Activated CD8-positive, alpha-beta T cell treated with anti-CD3 and anti-CD28 coated beads for 36 hours (primary cell): ENCODE measurements at regions not wholly inside any gene's neighbourhood (a gene's known extent, or its start where the extent isn't known, plus 50 kb on each side); places are given as distances from the start of the nearest gene placed in this dataset.

Source experiments
- ATAC-seq: fragments of 200-7000 bp; cut with Tn5 transposase; one replicate; pipeline ENCODE4 v1.10.0; 2021; ENCODE audit warnings: mild to moderate bottlenecking, moderate library complexity
- CTCF ChIA-PET: fragments of 350-600 bp; sonication (Branson Sonifier 250); formaldehyde crosslinking; loops from one replicate; lab custom pipeline; 2021; ENCODE audit warnings: antibody characterized with exemption; lab: Charles Lee
- POLR2A ChIA-PET: fragments of 350-600 bp; sonication (Branson Sonifier 250); formaldehyde crosslinking; loops from one replicate; lab custom pipeline; 2021; ENCODE audit warnings: antibody characterized with exemption; lab: Charles Lee
- DNase-seq: peaks from one replicate; pipeline ENCODE4 v3.0.0-alpha.2; 2020
- H3K27ac Mint-ChIP-seq: one replicate; pipeline ENCODE4 v1.8.0; 2021; ENCODE audit warnings: mild to moderate bottlenecking, mixed read lengths
- H3K27me3 Mint-ChIP-seq: one replicate; pipeline ENCODE4 v1.8.0; 2021; ENCODE audit warnings: mixed read lengths
- H3K36me3 Mint-ChIP-seq: one replicate; pipeline ENCODE4 v1.8.0; 2021; ENCODE audit warnings: low read depth, mixed read lengths
- H3K4me1 Mint-ChIP-seq: one replicate; pipeline ENCODE4 v1.8.0; 2021; ENCODE audit warnings: low read depth, mixed read lengths
- H3K4me3 Mint-ChIP-seq: one replicate; pipeline ENCODE4 v1.8.0; 2021; ENCODE audit warnings: mild to moderate bottlenecking, moderate library complexity, mixed read lengths
- H3K9me3 Mint-ChIP-seq: one replicate; pipeline ENCODE4 v1.8.0; 2021; ENCODE audit warnings: mixed read lengths
- intact Hi-C: fragments of 100-400 bp; cut with micrococcal nuclease; formaldehyde crosslinking; loops from one replicate; pipeline ENCODE4 v1.10.0; 2022
- TF ChIP-seq, protein P1 (sequence below): fragments of 200-600 bp; IDR thresholded peaks from one replicate; pipeline ENCODE4 v1.8.0; 2022; ENCODE audit warnings: antibody characterized with exemption, mild to moderate bottlenecking

DNA sequence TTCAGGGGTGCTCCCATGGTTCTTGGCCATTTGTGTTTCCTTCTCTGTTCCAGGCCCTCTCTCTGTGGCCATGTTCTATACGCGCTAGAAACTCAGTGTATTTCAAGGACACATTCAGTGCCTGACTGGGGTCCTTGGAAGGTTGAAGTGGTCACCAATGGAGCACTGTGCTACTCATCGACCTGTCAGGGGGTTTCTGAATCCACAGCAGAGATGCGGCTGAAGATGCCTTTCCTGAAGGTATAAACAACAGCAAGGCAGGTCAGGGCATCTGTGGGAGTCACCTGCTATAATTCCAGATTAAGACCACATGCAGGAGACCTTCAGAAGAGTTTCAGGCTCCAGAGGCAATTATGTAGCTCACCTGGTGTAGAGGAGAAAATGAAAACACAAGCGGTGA, 86.8 kb upstream of the MGMT start:
- TF ChIP-seq, protein P1, sequence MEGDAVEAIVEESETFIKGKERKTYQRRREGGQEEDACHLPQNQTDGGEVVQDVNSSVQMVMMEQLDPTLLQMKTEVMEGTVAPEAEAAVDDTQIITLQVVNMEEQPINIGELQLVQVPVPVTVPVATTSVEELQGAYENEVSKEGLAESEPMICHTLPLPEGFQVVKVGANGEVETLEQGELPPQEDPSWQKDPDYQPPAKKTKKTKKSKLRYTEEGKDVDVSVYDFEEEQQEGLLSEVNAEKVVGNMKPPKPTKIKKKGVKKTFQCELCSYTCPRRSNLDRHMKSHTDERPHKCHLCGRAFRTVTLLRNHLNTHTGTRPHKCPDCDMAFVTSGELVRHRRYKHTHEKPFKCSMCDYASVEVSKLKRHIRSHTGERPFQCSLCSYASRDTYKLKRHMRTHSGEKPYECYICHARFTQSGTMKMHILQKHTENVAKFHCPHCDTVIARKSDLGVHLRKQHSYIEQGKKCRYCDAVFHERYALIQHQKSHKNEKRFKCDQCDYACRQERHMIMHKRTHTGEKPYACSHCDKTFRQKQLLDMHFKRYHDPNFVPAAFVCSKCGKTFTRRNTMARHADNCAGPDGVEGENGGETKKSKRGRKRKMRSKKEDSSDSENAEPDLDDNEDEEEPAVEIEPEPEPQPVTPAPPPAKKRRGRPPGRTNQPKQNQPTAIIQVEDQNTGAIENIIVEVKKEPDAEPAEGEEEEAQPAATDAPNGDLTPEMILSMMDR = no peak
- ChIA-PET CTCF (no interaction called here), POLR2A (no interaction called here)
- no peaks in the 10 kb centered on the region for H3K36me3 Mint-ChIP-seq
- no peak for ATAC-seq
- no peaks in the 10 kb centered on the region for H3K9me3 Mint-ChIP-seq
- intact Hi-C loops = no loop called here
- H3K27me3 Mint-ChIP-seq = peaks cover 4% of the 10 kb centered on the region
- no peaks in the 10 kb centered on the region for H3K4me1 Mint-ChIP-seq
- no peak overlapping the region for H3K27ac Mint-ChIP-seq
- no peak for DNase-seq
- H3K4me3 Mint-ChIP-seq = no peak overlapping the region

DNA sequence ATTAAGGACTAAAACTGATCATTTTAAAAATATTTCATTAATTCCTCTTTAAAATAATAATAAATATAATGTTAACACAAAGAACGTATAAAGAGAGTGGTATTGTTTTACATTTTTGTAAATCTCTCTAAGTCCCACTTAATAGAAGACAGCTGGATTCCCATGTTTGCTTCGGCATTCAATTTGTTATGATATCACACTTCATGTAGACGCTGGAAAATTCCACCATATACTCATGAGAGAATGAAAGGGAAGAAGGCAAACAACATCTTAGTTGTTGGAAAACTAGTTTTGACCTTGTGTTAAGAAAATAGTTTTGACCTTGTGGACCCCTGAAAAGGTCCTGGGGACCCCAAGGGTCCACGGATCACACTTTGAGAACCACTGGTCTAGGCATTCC, 85.3 kb upstream of the MGMT start:
- Mint-ChIP-seq H3K4me1 (no peaks in the 10 kb centered on the region), H3K9me3 (no peaks in the 10 kb centered on the region), H3K4me3 (no peak overlapping the region), H3K27ac (no peak overlapping the region), H3K36me3 (no peaks in the 10 kb centered on the region), H3K27me3 (peaks cover 4% of the 10 kb centered on the region)
- ChIA-PET POLR2A (no interaction called here), CTCF (no interaction called here)
- no peak for DNase-seq
- TF ChIP-seq, protein P1 = no peak
- intact Hi-C loops = no loop called here
- no peak for ATAC-seq

DNA sequence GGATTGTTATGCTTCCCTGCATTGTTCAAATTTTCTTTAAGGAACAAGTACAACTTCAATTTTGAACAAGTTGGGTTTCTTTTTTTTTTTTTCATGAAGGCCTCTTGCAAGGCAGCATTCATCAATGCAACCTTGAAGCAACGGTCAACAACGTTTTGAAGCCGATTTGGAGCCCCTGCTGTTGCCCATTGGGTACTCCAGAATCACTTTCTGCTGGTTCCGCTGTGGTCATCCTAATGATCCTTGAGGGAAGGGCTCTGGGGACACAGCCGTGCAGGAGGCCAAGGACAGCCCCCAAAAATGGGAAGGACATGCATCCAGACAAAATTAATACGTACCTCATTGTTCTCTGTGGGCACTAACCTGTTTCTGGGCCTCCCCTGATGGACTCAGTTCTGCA, 84.6 kb upstream of the MGMT start:
- no peak for DNase-seq
- H3K27ac Mint-ChIP-seq = no peak overlapping the region
- H3K36me3 Mint-ChIP-seq = no peaks in the 10 kb centered on the region
- no peak for ATAC-seq
- no peaks in the 10 kb centered on the region for H3K4me1 Mint-ChIP-seq
- TF ChIP-seq, protein P1 = no peak
- H3K27me3 Mint-ChIP-seq = peaks cover 4% of the 10 kb centered on the region
- no peak overlapping the region for H3K4me3 Mint-ChIP-seq
- no peaks in the 10 kb centered on the region for H3K9me3 Mint-ChIP-seq
- intact Hi-C loops = no loop called here
- ChIA-PET CTCF (no interaction called here), POLR2A (no interaction called here)

DNA sequence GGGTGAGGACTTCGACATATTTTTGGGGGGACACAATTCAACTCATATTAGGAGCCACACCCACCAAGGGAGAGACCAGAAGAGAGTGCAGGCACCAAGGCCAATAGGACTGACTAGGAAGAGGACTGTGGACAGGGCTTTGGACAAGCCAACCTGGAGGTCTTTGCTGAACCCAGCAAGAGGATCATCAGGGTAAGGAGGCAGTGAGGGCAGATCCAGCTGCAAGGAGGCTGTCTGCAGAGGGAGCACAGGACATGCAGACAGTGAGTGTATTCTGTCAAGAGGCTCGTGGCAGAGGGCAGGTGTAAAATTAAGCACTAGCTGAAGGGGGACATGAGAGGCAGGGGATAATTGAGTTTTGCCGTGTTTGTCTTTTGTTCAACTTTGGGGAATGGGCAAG, 83.4 kb upstream of the MGMT start:
- TF ChIP-seq, protein P1 = no peak
- no peak overlapping the region for H3K27ac Mint-ChIP-seq
- DNase-seq (no peak), ATAC-seq (no peak)
- H3K9me3 Mint-ChIP-seq = no peaks in the 10 kb centered on the region
- no peak overlapping the region for H3K4me3 Mint-ChIP-seq
- POLR2A ChIA-PET = no interaction called here
- H3K27me3 Mint-ChIP-seq = peaks cover 4% of the 10 kb centered on the region
- intact Hi-C loops = no loop called here
- CTCF ChIA-PET = no interaction called here
- H3K4me1 Mint-ChIP-seq = no peaks in the 10 kb centered on the region
- no peaks in the 10 kb centered on the region for H3K36me3 Mint-ChIP-seq

DNA sequence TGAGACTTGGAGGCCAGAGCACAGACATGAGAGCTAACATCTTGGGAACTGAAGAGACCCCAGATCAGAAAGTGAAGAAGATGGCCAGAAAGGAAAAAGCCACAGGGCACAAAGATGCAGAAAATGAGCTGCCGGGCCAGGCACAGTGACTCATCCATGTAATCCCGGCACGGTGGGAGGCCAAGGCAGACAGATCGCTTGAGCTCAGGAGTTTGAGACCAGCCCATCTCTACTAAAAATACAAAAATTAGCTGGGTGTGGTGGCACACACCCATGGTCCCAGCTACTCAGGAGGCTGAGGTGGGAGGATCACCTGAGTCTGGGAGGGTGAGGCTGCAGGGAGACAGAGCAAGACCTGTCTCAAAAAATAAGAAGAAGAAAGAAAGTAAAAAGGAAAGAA, 81.4 kb upstream of the MGMT start:
- ChIA-PET CTCF (no interaction called here), POLR2A (no interaction called here)
- no peak overlapping the region for H3K4me3 Mint-ChIP-seq
- intact Hi-C loops = no loop called here
- no peaks in the 10 kb centered on the region for H3K36me3 Mint-ChIP-seq
- no peaks in the 10 kb centered on the region for H3K4me1 Mint-ChIP-seq
- TF ChIP-seq, protein P1 = no peak
- DNase-seq = no peak
- ATAC-seq = no peak
- no peak overlapping the region for H3K27ac Mint-ChIP-seq
- peaks cover 4% of the 10 kb centered on the region for H3K27me3 Mint-ChIP-seq
- no peaks in the 10 kb centered on the region for H3K9me3 Mint-ChIP-seq
